Ishikawa (cell line): ENCODE measurements at regions not wholly inside any gene's neighbourhood (a gene's known extent, or its start where the extent isn't known, plus 50 kb on each side); places are given as distances from the start of the nearest gene placed in this dataset.

Experiments used
- CEBPB ChIP-seq: IDR thresholded peaks from 2 replicates; pipeline ENCODE4 v1.6.1; 2012
- CREB1 ChIP-seq: IDR thresholded peaks from 2 replicates; pipeline ENCODE4 v1.6.1; 2012; ENCODE audit warnings: low read depth
- EGR1 ChIP-seq: IDR thresholded peaks from 2 replicates; pipeline ENCODE4 v1.6.1; 2012
- EP300 ChIP-seq: IDR thresholded peaks from 2 replicates; pipeline ENCODE4 v1.6.1; 2012; ENCODE audit warnings: borderline replicate concordance
- FOXM1 ChIP-seq: IDR thresholded peaks from 2 replicates; pipeline ENCODE4 v1.6.1; 2012; ENCODE audit warnings: low read depth, borderline replicate concordance
- MAX ChIP-seq: IDR thresholded peaks from 2 replicates; pipeline ENCODE4 v1.6.1; 2012
- NFIC ChIP-seq: IDR thresholded peaks from 2 replicates; pipeline ENCODE4 v1.6.1; 2012
- RAD21 ChIP-seq: IDR thresholded peaks from 2 replicates; pipeline ENCODE4 v1.6.1; 2012; ENCODE audit warnings: low read depth
- TAF1 ChIP-seq: IDR thresholded peaks from 2 replicates; pipeline ENCODE4 v1.6.1; 2012; ENCODE audit warnings: low read depth, mild to moderate bottlenecking
- TCF12 ChIP-seq: IDR thresholded peaks from 2 replicates; pipeline ENCODE4 v1.6.1; 2012; ENCODE audit warnings: low read depth
- TEAD4 ChIP-seq: IDR thresholded peaks from 2 replicates; pipeline ENCODE4 v1.6.1; 2012
- YY1 ChIP-seq: IDR thresholded peaks from 2 replicates; pipeline ENCODE4 v1.6.1; 2012; ENCODE audit warnings: low read depth
- ZBTB7A ChIP-seq: IDR thresholded peaks from 2 replicates; pipeline ENCODE4 v1.6.1; 2012; ENCODE audit warnings: low read depth
- TF ChIP-seq, protein P1 (sequence below): IDR thresholded peaks from 2 replicates; pipeline ENCODE4 v1.6.1; 2012; ENCODE audit warnings: low read depth, mild to moderate bottlenecking
- TF ChIP-seq, protein P2 (sequence below): IDR thresholded peaks from 2 replicates; pipeline ENCODE4 v1.6.1; 2012

- TF ChIP-seq TCF12 (no peak), RAD21 (no peak), TEAD4 (no peak), NFIC (no peak), EP300 (no peak), EGR1 (no peak), ZBTB7A (no peak), CEBPB (no peak)
- TF ChIP-seq, protein P1, sequence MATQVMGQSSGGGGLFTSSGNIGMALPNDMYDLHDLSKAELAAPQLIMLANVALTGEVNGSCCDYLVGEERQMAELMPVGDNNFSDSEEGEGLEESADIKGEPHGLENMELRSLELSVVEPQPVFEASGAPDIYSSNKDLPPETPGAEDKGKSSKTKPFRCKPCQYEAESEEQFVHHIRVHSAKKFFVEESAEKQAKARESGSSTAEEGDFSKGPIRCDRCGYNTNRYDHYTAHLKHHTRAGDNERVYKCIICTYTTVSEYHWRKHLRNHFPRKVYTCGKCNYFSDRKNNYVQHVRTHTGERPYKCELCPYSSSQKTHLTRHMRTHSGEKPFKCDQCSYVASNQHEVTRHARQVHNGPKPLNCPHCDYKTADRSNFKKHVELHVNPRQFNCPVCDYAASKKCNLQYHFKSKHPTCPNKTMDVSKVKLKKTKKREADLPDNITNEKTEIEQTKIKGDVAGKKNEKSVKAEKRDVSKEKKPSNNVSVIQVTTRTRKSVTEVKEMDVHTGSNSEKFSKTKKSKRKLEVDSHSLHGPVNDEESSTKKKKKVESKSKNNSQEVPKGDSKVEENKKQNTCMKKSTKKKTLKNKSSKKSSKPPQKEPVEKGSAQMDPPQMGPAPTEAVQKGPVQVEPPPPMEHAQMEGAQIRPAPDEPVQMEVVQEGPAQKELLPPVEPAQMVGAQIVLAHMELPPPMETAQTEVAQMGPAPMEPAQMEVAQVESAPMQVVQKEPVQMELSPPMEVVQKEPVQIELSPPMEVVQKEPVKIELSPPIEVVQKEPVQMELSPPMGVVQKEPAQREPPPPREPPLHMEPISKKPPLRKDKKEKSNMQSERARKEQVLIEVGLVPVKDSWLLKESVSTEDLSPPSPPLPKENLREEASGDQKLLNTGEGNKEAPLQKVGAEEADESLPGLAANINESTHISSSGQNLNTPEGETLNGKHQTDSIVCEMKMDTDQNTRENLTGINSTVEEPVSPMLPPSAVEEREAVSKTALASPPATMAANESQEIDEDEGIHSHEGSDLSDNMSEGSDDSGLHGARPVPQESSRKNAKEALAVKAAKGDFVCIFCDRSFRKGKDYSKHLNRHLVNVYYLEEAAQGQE = no peak
These were observed 137.9 kb upstream of the GSE1 start for GRCh38 chr16:85475233-85475632.

DNA sequence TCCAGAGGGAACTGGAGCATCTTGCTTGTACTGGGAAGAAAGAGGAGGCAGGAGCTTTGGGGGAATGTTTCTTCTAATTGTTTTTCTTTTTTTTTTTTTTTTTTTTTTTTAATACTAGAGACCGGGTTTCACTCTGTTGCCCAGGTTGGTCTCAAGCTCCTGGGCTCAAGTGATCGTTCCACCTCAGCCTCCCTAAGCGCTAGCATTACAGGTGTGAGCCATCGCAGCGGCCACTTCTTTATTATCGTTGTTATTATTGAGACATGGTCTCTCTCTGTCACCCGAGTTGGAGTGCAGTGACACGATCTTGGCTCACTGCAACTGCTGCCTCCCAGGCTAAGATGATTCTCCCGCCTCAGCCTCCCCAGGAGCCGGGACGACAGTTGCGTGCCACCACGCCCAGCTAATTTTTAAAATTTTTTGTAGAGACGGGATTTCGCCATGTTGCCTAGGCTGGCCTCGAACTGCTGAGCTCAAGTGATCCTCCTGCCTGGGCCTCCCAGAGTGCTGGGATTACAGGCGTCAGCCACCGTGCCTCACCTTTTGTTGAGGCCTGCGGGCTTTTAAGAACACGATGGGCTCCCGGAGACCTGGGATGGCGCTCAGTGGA lies 137.3 kb upstream of the GSE1 start:
- TF ChIP-seq EP300 = no peak
- TF ChIP-seq TAF1 = no peak
- TF ChIP-seq TEAD4 = no peak
- TF ChIP-seq YY1 = no peak
- no peak for TF ChIP-seq NFIC
- TF ChIP-seq CEBPB = no peak
- TF ChIP-seq, protein P1 = no peak
- TF ChIP-seq MAX = no peak
- TF ChIP-seq, protein P2, sequence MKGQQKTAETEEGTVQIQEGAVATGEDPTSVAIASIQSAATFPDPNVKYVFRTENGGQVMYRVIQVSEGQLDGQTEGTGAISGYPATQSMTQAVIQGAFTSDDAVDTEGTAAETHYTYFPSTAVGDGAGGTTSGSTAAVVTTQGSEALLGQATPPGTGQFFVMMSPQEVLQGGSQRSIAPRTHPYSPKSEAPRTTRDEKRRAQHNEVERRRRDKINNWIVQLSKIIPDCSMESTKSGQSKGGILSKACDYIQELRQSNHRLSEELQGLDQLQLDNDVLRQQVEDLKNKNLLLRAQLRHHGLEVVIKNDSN = no peak
- no peak for TF ChIP-seq EGR1
- no peak for TF ChIP-seq ZBTB7A
- TF ChIP-seq RAD21 = no peak
- no peak for TF ChIP-seq FOXM1
- TF ChIP-seq TCF12 = no peak
- TF ChIP-seq CREB1 = no peak

DNA sequence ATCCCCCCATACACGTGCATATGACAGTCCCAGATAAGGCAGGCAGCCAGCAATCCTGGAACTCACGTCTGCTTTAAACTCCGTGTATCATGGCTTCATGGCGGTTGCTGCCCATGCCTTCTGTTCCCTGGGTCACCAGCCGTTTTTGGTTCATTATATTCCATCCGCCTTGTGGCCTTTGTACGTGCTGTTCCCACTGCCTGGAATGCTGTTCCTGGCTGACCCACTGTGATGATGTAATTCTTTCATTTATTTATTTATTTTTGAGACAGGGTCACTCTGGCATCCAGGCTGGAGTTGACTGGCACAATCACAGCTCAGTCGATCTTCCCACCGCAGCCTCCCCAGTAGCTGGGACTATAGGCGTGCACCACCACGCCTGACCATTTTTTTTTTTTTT lies 136.7 kb upstream of the GSE1 start:
- TF ChIP-seq RAD21 (no peak), EGR1 (no peak), TEAD4 (no peak), CREB1 (no peak), EP300 (no peak), CEBPB (no peak)
- TF ChIP-seq, protein P1 = no peak

DNA sequence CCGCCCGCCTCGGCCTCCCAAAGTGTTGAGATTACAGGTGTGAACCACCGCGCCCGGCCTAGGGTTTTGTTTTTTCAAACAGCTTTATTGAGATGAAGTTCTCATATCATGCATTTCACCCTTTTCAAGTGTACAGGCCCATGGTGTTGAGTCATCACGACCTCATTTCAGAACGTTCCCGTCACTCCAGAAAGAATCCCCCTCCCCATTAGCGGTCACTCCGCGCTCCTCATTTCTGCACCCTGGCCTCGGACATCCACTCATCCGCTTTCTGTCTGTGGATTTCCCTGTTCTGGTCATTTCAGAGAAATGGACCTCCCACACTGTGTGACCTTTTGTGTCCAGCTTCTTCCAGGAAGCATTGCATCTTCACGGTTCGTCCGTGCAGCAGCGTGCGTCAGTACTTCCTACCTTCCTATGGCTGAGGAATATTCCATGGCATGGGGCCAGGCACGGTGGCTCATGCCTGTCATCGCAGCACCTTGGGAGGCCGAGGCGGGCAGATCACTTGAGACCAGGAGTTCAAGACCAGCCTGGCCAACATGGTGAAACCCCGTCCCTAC lies 135.2 kb upstream of the GSE1 start:
- no peak for TF ChIP-seq CREB1
- no peak for TF ChIP-seq EP300
- TF ChIP-seq FOXM1 = no peak
- no peak for TF ChIP-seq TAF1

DNA sequence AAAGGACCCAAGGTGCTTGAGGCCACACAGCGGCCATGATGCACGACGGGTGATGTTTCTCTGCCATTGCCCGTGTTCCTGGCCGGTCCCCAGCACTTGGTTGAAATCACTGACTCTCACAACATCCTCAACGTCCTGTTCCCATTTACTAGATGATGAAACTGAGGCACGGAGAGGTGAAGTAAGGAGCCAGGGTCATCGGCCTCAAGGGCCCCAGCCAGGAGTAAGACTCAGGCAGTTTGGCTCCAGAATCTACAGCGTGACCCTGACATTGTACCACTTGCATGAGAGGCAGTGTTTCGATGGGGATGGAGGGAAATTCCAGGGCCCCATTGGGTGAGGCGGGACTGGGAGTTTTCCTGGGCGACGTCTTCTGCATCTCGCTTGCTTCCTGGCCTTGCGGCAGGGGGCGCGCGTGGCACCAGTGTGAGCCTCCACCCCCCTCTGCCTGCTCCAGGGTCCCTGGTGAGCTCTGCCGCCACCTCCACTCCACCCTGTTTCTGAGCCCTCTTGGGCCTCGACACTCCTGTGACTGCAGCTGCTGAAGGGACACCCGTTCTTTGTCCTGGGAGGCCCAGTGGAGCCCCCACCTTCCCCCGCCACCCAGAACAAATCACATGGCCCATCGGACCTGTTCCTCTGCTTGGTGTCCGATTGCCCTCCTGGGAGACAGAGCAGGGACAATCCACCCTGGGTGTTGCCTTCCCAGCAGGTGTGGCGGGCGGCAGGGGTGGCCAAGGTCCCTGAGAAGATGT lies 133.0 kb upstream of the GSE1 start:
- TF ChIP-seq, protein P2 = peak; percentile 78
- 0 out of 2 replicates have a peak, but pooled peaks have one; percentile 31 for TF ChIP-seq TEAD4
- peak; percentile 75 for TF ChIP-seq RAD21
- TF ChIP-seq EGR1 = no peak
- no peak for TF ChIP-seq NFIC
- TF ChIP-seq, protein P1 = no peak
